SU-DHL-6 (cell line): ENCODE measurements at regions not wholly inside any gene's neighbourhood (a gene's known extent, or its start where the extent isn't known, plus 50 kb on each side); places are given as distances from the start of the nearest gene placed in this dataset.

Source experiments
- H2AFZ ChIP-seq: fragments of 200-600 bp; sonication (generic); 2 replicates; pipeline ENCODE4 v1.6.1; 2014; ENCODE audit warnings: low read depth, mild to moderate bottlenecking, moderate library complexity, mixed read lengths, antibody characterized with exemption, low read length; ENCODE audit not compliant: severe bottlenecking
- H3F3A ChIP-seq: fragments of 200-600 bp; shearing (Covaris generic); 2 replicates; pipeline ENCODE4 v1.6.0; 2016; ENCODE audit warnings: antibody characterized with exemption, mild to moderate bottlenecking; ENCODE audit not compliant: insufficient read depth
- H3K27ac ChIP-seq: fragments of 200-600 bp; sonication (generic); 2 replicates; pipeline ENCODE4 v1.5.1; 2016; ENCODE audit warnings: low read depth, mild to moderate bottlenecking, low read length, moderate library complexity, mixed read lengths
- H3K27me3 ChIP-seq: fragments of 200-600 bp; sonication (generic), shearing (Covaris generic); 2 replicates; pipeline ENCODE4 v1.6.0; 2014; ENCODE audit warnings: mild to moderate bottlenecking, low read length
- H3K36me3 ChIP-seq: fragments of 200-600 bp; sonication (generic); 2 replicates; pipeline ENCODE4 v1.6.1; 2014; ENCODE audit warnings: mild to moderate bottlenecking, low read length, mixed read lengths
- H3K4me2 ChIP-seq: fragments of 300-600, 200-600 bp; shearing (Covaris generic), sonication (generic); 2 replicates; pipeline ENCODE4 v1.6.0; 2014; ENCODE audit warnings: low read length, low read depth, mild to moderate bottlenecking; ENCODE audit not compliant: poor library complexity, severe bottlenecking
- H3K4me3 ChIP-seq: fragments of 200-600 bp; sonication (generic); 2 replicates; pipeline ENCODE4 v1.5.1; 2014; ENCODE audit warnings: antibody characterized with exemption, low read length, mild to moderate bottlenecking, mixed read lengths; ENCODE audit not compliant: insufficient read depth, poor library complexity, severe bottlenecking
- H3K79me2 ChIP-seq: fragments of 200-600 bp; sonication (generic); 2 replicates; pipeline ENCODE4 v1.6.1; 2014; ENCODE audit warnings: mild to moderate bottlenecking, low read length, moderate library complexity; ENCODE audit not compliant: insufficient read depth
- H3K9ac ChIP-seq: fragments of 200-600 bp; sonication (generic); 2 replicates; pipeline ENCODE4 v1.7.0; 2014; ENCODE audit warnings: mild to moderate bottlenecking, low read length
- H3K9me2 ChIP-seq: fragments of 200-600 bp; sonication (generic); replicated peaks from 2 replicates; pipeline ENCODE4 v1.6.1; 2014; ENCODE audit warnings: low read length; ENCODE audit not compliant: insufficient read depth
- H3K9me3 ChIP-seq: fragments of 200-600 bp; sonication (generic); 2 replicates; pipeline ENCODE4 v1.6.1; 2014; ENCODE audit warnings: low read length, mixed read lengths; ENCODE audit not compliant: insufficient read depth
- H4K20me1 ChIP-seq: fragments of 200-600 bp; sonication (generic); 2 replicates; pipeline ENCODE4 v1.6.1; 2014; ENCODE audit warnings: low read depth, mild to moderate bottlenecking, antibody characterized with exemption, low read length, moderate library complexity, mixed read lengths
- EZH2phosphoT487 ChIP-seq: fragments of 200-600 bp; sonication (generic), shearing (Covaris generic); conservative IDR thresholded peaks from 2 replicates; pipeline ENCODE4 v1.6.1; 2018; ENCODE audit warnings: mild to moderate bottlenecking, antibody characterized with exemption, low read length, moderate library complexity, mixed read lengths
- TF ChIP-seq, protein P1 (sequence below): fragments of 200-600 bp; sonication (generic); IDR thresholded peaks from one replicate; pipeline ENCODE4 v1.5.1; 2017; ENCODE audit warnings: antibody characterized with exemption, mild to moderate bottlenecking, low read length, moderate library complexity; ENCODE audit not compliant: insufficient read depth, poor library complexity, severe bottlenecking

- Histone ChIP-seq H3K27ac (no peak overlapping the region), H3K9me3 (no peaks in the 10 kb centered on the region), H3K36me3 (no peaks in the 10 kb centered on the region), H4K20me1 (no peaks in the 10 kb centered on the region), H3K4me3 (no peak overlapping the region), H3K9ac (no peak overlapping the region), H3K9me2 (no peaks in the 10 kb centered on the region), H3K79me2 (no peaks in the 10 kb centered on the region), H3K4me2 (no peak overlapping the region), H2AFZ (no peak overlapping the region), H3K27me3 (no peaks in the 10 kb centered on the region), H3F3A (no peaks in the 10 kb centered on the region)
- TF ChIP-seq, protein P1, sequence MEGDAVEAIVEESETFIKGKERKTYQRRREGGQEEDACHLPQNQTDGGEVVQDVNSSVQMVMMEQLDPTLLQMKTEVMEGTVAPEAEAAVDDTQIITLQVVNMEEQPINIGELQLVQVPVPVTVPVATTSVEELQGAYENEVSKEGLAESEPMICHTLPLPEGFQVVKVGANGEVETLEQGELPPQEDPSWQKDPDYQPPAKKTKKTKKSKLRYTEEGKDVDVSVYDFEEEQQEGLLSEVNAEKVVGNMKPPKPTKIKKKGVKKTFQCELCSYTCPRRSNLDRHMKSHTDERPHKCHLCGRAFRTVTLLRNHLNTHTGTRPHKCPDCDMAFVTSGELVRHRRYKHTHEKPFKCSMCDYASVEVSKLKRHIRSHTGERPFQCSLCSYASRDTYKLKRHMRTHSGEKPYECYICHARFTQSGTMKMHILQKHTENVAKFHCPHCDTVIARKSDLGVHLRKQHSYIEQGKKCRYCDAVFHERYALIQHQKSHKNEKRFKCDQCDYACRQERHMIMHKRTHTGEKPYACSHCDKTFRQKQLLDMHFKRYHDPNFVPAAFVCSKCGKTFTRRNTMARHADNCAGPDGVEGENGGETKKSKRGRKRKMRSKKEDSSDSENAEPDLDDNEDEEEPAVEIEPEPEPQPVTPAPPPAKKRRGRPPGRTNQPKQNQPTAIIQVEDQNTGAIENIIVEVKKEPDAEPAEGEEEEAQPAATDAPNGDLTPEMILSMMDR: no peak
- no peak for TF ChIP-seq EZH2phosphoT487
Measured at GRCh38 chr6:93124006-93124632, 295.2 kb downstream of the EPHA7 start.

DNA sequence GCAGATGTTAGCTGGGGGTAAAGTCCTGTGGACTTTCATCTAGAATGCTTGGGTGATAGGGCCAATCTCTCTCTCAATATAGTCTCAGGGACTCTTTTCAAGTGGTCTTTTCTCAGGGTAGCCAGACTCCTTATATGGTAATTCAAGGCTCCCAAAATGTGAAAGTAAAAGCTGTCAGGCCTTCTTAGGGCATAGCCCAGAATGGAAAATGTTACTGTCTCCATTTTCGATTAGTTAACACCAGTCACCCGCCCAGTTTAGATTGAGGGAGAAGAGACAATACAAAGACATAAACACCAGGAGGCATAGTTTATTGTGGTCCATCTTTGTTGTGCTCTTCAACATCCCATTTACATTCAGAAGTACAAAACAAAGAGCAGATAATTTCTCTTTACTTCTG lies 295.8 kb downstream of the EPHA7 start:
- H3K27ac ChIP-seq: no peak overlapping the region
- no peaks in the 10 kb centered on the region for H3K36me3 ChIP-seq
- H3K27me3 ChIP-seq: no peaks in the 10 kb centered on the region
- no peak overlapping the region for H3K4me2 ChIP-seq
- no peaks in the 10 kb centered on the region for H3F3A ChIP-seq
- H3K4me3 ChIP-seq: no peak overlapping the region
- H3K79me2 ChIP-seq: no peaks in the 10 kb centered on the region
- no peaks in the 10 kb centered on the region for H3K9me2 ChIP-seq
- no peak overlapping the region for H2AFZ ChIP-seq
- H4K20me1 ChIP-seq: no peaks in the 10 kb centered on the region
- TF ChIP-seq, protein P1: no peak
- TF ChIP-seq EZH2phosphoT487: no peak
- H3K9ac ChIP-seq: no peak overlapping the region
- H3K9me3 ChIP-seq: no peaks in the 10 kb centered on the region

GRCh38 chr6:93120154-93120742 lies 299.1 kb downstream of the EPHA7 start:
- no peak overlapping the region for H3K4me3 ChIP-seq
- H3K79me2 ChIP-seq: no peaks in the 10 kb centered on the region
- H3K27me3 ChIP-seq: no peaks in the 10 kb centered on the region
- no peaks in the 10 kb centered on the region for H3K9me2 ChIP-seq
- H3K27ac ChIP-seq: no peak overlapping the region
- H2AFZ ChIP-seq: no peak overlapping the region
- no peaks in the 10 kb centered on the region for H3K9me3 ChIP-seq
- no peaks in the 10 kb centered on the region for H3F3A ChIP-seq
- H3K36me3 ChIP-seq: no peaks in the 10 kb centered on the region
- no peaks in the 10 kb centered on the region for H4K20me1 ChIP-seq
- H3K4me2 ChIP-seq: no peak overlapping the region
- H3K9ac ChIP-seq: no peak overlapping the region
- TF ChIP-seq, protein P1: no peak
- no peak for TF ChIP-seq EZH2phosphoT487
